Activated B cell treated with CpG ODN at 0.5 μM for 24 hours (primary cell): ENCODE measurements at regions not wholly inside any gene's neighbourhood (a gene's known extent, or its start where the extent isn't known, plus 50 kb on each side); places are given as distances from the start of the nearest gene placed in this dataset.

Source experiments
- ATAC-seq: fragments of 200-7000 bp; cut with Tn5 transposase; one replicate; pipeline ENCODE4 v1.10.0; 2021; ENCODE audit warnings: low read depth, mild to moderate bottlenecking, moderate library complexity
- CTCF ChIA-PET: fragments of 350-600 bp; sonication (Branson Sonifier 250); formaldehyde crosslinking; loops from one replicate; lab custom pipeline; 2021; ENCODE audit warnings: antibody characterized with exemption; lab: Charles Lee
- POLR2A ChIA-PET: fragments of 350-600 bp; sonication (Branson Sonifier 250); formaldehyde crosslinking; loops from one replicate; lab custom pipeline; 2021; ENCODE audit warnings: antibody characterized with exemption; lab: Charles Lee
- DNase-seq: peaks from one replicate; pipeline ENCODE4 v3.0.0; 2022
- H3K27ac Mint-ChIP-seq: one replicate; pipeline ENCODE4 v1.8.0; 2020; ENCODE audit warnings: mixed read lengths
- H3K27me3 Mint-ChIP-seq: one replicate; pipeline ENCODE4 v1.8.0; 2021; ENCODE audit warnings: mixed read lengths
- H3K36me3 Mint-ChIP-seq: one replicate; pipeline ENCODE4 v1.8.0; 2021; ENCODE audit warnings: low read depth, mixed read lengths
- H3K4me1 Mint-ChIP-seq: one replicate; pipeline ENCODE4 v1.8.0; 2021; ENCODE audit warnings: mixed read lengths
- H3K4me3 Mint-ChIP-seq: one replicate; pipeline ENCODE4 v1.8.0; 2020; ENCODE audit warnings: mild to moderate bottlenecking, mixed read lengths
- H3K9me3 Mint-ChIP-seq: one replicate; pipeline ENCODE4 v1.8.0; 2020; ENCODE audit warnings: mixed read lengths
- CTCF ChIP-seq: fragments of 200-600 bp; IDR thresholded peaks from one replicate; pipeline ENCODE4 v1.8.0; 2022; ENCODE audit warnings: antibody characterized with exemption, mild to moderate bottlenecking
- intact Hi-C: fragments of 100-400 bp; cut with micrococcal nuclease; formaldehyde crosslinking; loops from one replicate; pipeline ENCODE4 v1.15.1; 2024

GRCh38 chr4:27911047-27911446, 1050.4 kb downstream of the STIM2 start:
- intact Hi-C loops = no loop called here
- ATAC-seq = no peak
- peaks cover 2% of the 10 kb centered on the region for H3K9me3 Mint-ChIP-seq
- H3K27ac Mint-ChIP-seq = no peak overlapping the region
- H3K4me3 Mint-ChIP-seq = no peak overlapping the region
- ChIA-PET POLR2A (no interaction called here), CTCF (no interaction called here)
- no peaks in the 10 kb centered on the region for H3K36me3 Mint-ChIP-seq
- H3K4me1 Mint-ChIP-seq = no peaks in the 10 kb centered on the region
- no peak for DNase-seq
- no peaks in the 10 kb centered on the region for H3K27me3 Mint-ChIP-seq
- TF ChIP-seq CTCF = no peak

GRCh38 chr4:27913738-27914137, 1053.1 kb downstream of the STIM2 start:
- intact Hi-C loops = no loop called here

GRCh38 chr4:27915822-27916221, 1055.2 kb downstream of the STIM2 start:
- CTCF ChIA-PET = no interaction called here
- no peaks in the 10 kb centered on the region for H3K36me3 Mint-ChIP-seq

More at GRCh38 chr4:27913738-27914137, 1053.1 kb downstream of the STIM2 start:
- POLR2A ChIA-PET = no interaction called here
- no peak for TF ChIP-seq CTCF
- CTCF ChIA-PET = no interaction called here
- ATAC-seq (no peak), DNase-seq (no peak)
- no peaks in the 10 kb centered on the region for H3K36me3 Mint-ChIP-seq
- peaks cover 2% of the 10 kb centered on the region for H3K9me3 Mint-ChIP-seq
- no peaks in the 10 kb centered on the region for H3K27me3 Mint-ChIP-seq
- no peak overlapping the region for H3K4me3 Mint-ChIP-seq
- no peak overlapping the region for H3K27ac Mint-ChIP-seq
- H3K4me1 Mint-ChIP-seq = no peaks in the 10 kb centered on the region

GRCh38 chr4:27916452-27917184, 1056.0 kb downstream of the STIM2 start:
- no peak for TF ChIP-seq CTCF
- Mint-ChIP-seq H3K27ac (no peak overlapping the region), H3K4me1 (no peaks in the 10 kb centered on the region), H3K4me3 (no peak overlapping the region), H3K9me3 (no peaks in the 10 kb centered on the region), H3K36me3 (no peaks in the 10 kb centered on the region), H3K27me3 (no peaks in the 10 kb centered on the region)
- ATAC-seq (no peak), DNase-seq (no peak)
- CTCF ChIA-PET = no interaction called here
- intact Hi-C loops = no loop called here
- POLR2A ChIA-PET = no interaction called here

More at GRCh38 chr4:27915822-27916221, 1055.2 kb downstream of the STIM2 start:
- DNase-seq = no peak
- Mint-ChIP-seq H3K9me3 (no peaks in the 10 kb centered on the region), H3K4me3 (no peak overlapping the region), H3K27ac (no peak overlapping the region), H3K4me1 (no peaks in the 10 kb centered on the region), H3K27me3 (no peaks in the 10 kb centered on the region)
- no peak for ATAC-seq
- POLR2A ChIA-PET = no interaction called here
- intact Hi-C loops = no loop called here
- TF ChIP-seq CTCF = no peak

- ATAC-seq (no peak), DNase-seq (no peak)
- Mint-ChIP-seq H3K9me3 (no peaks in the 10 kb centered on the region), H3K4me3 (no peak overlapping the region), H3K27me3 (no peaks in the 10 kb centered on the region), H3K36me3 (no peaks in the 10 kb centered on the region), H3K4me1 (no peaks in the 10 kb centered on the region), H3K27ac (no peak overlapping the region)
- ChIA-PET CTCF (no interaction called here), POLR2A (no interaction called here)
- no peak for TF ChIP-seq CTCF
- intact Hi-C loops = no loop called here
Measured at GRCh38 chr4:27917381-27917780, 1056.7 kb downstream of the STIM2 start.
